Activated CD4-positive, alpha-beta memory T cell treated with anti-CD3 and anti-CD28 coated beads, Interleukin-2, amount 10 ng/mL, durations not matched to agents 7 days and 5 days (primary cell): ENCODE measurements at regions not wholly inside any gene's neighbourhood (a gene's known extent, or its start where the extent isn't known, plus 50 kb on each side); places are given as distances from the start of the nearest gene placed in this dataset.
"Not testable (repeated sequence)": the region's sequence is repeated elsewhere in the genome, so short reads cannot be mapped to it uniquely, and the experiment has no call there.

Experiments used
- CTCF ChIA-PET: fragments of 350-600 bp; sonication (Branson Sonifier 250); formaldehyde crosslinking; loops from one replicate; lab custom pipeline; 2021; ENCODE audit warnings: antibody characterized with exemption, inconsistent platforms; lab: Charles Lee
- POLR2A ChIA-PET: fragments of 350-600 bp; sonication (Branson Sonifier 250); formaldehyde crosslinking; loops from one replicate; lab custom pipeline; 2021; ENCODE audit warnings: antibody characterized with exemption; lab: Charles Lee
- DNase-seq: peaks from one replicate; pipeline ENCODE4 v3.0.0-alpha.2; 2020
- H3K27ac Mint-ChIP-seq: one replicate; pipeline ENCODE4 v1.8.0; 2021; ENCODE audit warnings: mild to moderate bottlenecking, mixed read lengths
- H3K27me3 Mint-ChIP-seq: one replicate; pipeline ENCODE4 v1.8.0; 2021; ENCODE audit warnings: mixed read lengths
- H3K36me3 Mint-ChIP-seq: one replicate; pipeline ENCODE4 v1.8.0; 2021; ENCODE audit warnings: low read depth, mixed read lengths
- H3K4me1 Mint-ChIP-seq: one replicate; pipeline ENCODE4 v1.8.0; 2021; ENCODE audit warnings: mixed read lengths
- H3K4me3 Mint-ChIP-seq: one replicate; pipeline ENCODE4 v1.8.0; 2021; ENCODE audit warnings: mild to moderate bottlenecking, mixed read lengths
- H3K9me3 Mint-ChIP-seq: one replicate; pipeline ENCODE4 v1.8.0; 2021; ENCODE audit warnings: mixed read lengths

GRCh38 chr9:111108946-111109345 lies 70.7 kb upstream of the LPAR1 start:
- ChIA-PET CTCF (no interaction called here), POLR2A (no interaction called here)
- Mint-ChIP-seq H3K9me3 (no peaks in the 10 kb centered on the region), H3K27me3 (no peaks in the 10 kb centered on the region), H3K4me1 (no peaks in the 10 kb centered on the region), H3K27ac (no peak overlapping the region), H3K36me3 (no peaks in the 10 kb centered on the region), H3K4me3 (no peak overlapping the region)
- no peak for DNase-seq

- Mint-ChIP-seq H3K9me3 (no peaks in the 10 kb centered on the region), H3K36me3 (no peaks in the 10 kb centered on the region), H3K4me3 (no peak overlapping the region), H3K4me1 (no peaks in the 10 kb centered on the region), H3K27ac (no peak overlapping the region), H3K27me3 (no peaks in the 10 kb centered on the region)
- ChIA-PET POLR2A (no interaction called here), CTCF (no interaction called here)
- DNase-seq, result no peak
Measured at GRCh38 chr9:111107141-111107540, 68.9 kb upstream of the LPAR1 start.

- DNase-seq, result no peak
- no peaks in the 10 kb centered on the region for H3K9me3 Mint-ChIP-seq
- no peak overlapping the region for H3K27ac Mint-ChIP-seq
- ChIA-PET CTCF (no interaction called here), POLR2A (no interaction called here)
- no peak overlapping the region for H3K4me3 Mint-ChIP-seq
- H3K4me1 Mint-ChIP-seq, result no peaks in the 10 kb centered on the region
- H3K36me3 Mint-ChIP-seq, result no peaks in the 10 kb centered on the region
- no peaks in the 10 kb centered on the region for H3K27me3 Mint-ChIP-seq
Measured at GRCh38 chr9:111106202-111106601, 67.9 kb upstream of the LPAR1 start.

- no peak for DNase-seq
- Mint-ChIP-seq H3K9me3 (no peaks in the 10 kb centered on the region), H3K4me1 (no peaks in the 10 kb centered on the region), H3K27ac (no peak overlapping the region), H3K4me3 (no peak overlapping the region), H3K36me3 (no peaks in the 10 kb centered on the region), H3K27me3 (no peaks in the 10 kb centered on the region)
- CTCF ChIA-PET, result no interaction called here
- POLR2A ChIA-PET, result no interaction called here
Measured at GRCh38 chr9:111102793-111103464, 64.7 kb upstream of the LPAR1 start.

- no peaks in the 10 kb centered on the region for H3K9me3 Mint-ChIP-seq
- DNase-seq, result no peak
- H3K27ac Mint-ChIP-seq, result no peak overlapping the region
- no peaks in the 10 kb centered on the region for H3K36me3 Mint-ChIP-seq
- H3K4me3 Mint-ChIP-seq, result no peak overlapping the region
- H3K27me3 Mint-ChIP-seq, result no peaks in the 10 kb centered on the region
- POLR2A ChIA-PET, result no interaction called here
- CTCF ChIA-PET, result interaction anchor here (0.6 kb wide), 1 partner anchor 32 kb away, joined by 4 read pairs; no protein-coding TSS in a partner anchor
- H3K4me1 Mint-ChIP-seq, result no peaks in the 10 kb centered on the region
Measured at GRCh38 chr9:111099199-111100008, 61.1 kb upstream of the LPAR1 start.

GRCh38 chr9:111098093-111098492 lies 59.8 kb upstream of the LPAR1 start:
- H3K4me1 Mint-ChIP-seq, result no peaks in the 10 kb centered on the region
- ChIA-PET CTCF (no interaction called here), POLR2A (no interaction called here)
- H3K9me3 Mint-ChIP-seq, result no peaks in the 10 kb centered on the region
- no peak overlapping the region for H3K27ac Mint-ChIP-seq
- H3K4me3 Mint-ChIP-seq, result no peak overlapping the region
- no peak for DNase-seq
- no peaks in the 10 kb centered on the region for H3K27me3 Mint-ChIP-seq
- no peaks in the 10 kb centered on the region for H3K36me3 Mint-ChIP-seq

- no peak for DNase-seq
- Mint-ChIP-seq H3K27ac (no peak overlapping the region), H3K27me3 (no peaks in the 10 kb centered on the region), H3K4me3 (no peak overlapping the region), H3K9me3 (no peaks in the 10 kb centered on the region), H3K36me3 (no peaks in the 10 kb centered on the region), H3K4me1 (no peaks in the 10 kb centered on the region)
- CTCF ChIA-PET, result no interaction called here
- POLR2A ChIA-PET, result no interaction called here
Measured at GRCh38 chr9:111096051-111096450, 57.8 kb upstream of the LPAR1 start.

GRCh38 chr9:111095441-111095840 lies 57.2 kb upstream of the LPAR1 start:
- Mint-ChIP-seq H3K36me3 (no peaks in the 10 kb centered on the region), H3K9me3 (no peaks in the 10 kb centered on the region)

GRCh38 chr9:111094958-111095357 lies 56.7 kb upstream of the LPAR1 start:
- Mint-ChIP-seq H3K4me3 (no peak overlapping the region), H3K4me1 (no peaks in the 10 kb centered on the region), H3K27ac (no peak overlapping the region), H3K36me3 (no peaks in the 10 kb centered on the region), H3K27me3 (no peaks in the 10 kb centered on the region), H3K9me3 (no peaks in the 10 kb centered on the region)
- DNase-seq, result no peak
- CTCF ChIA-PET, result no interaction called here
- POLR2A ChIA-PET, result no interaction called here

More at GRCh38 chr9:111095441-111095840, 57.2 kb upstream of the LPAR1 start:
- ChIA-PET POLR2A (no interaction called here), CTCF (no interaction called here)
- no peaks in the 10 kb centered on the region for H3K4me1 Mint-ChIP-seq
- no peaks in the 10 kb centered on the region for H3K27me3 Mint-ChIP-seq
- H3K4me3 Mint-ChIP-seq, result no peak overlapping the region
- no peak for DNase-seq
- no peak overlapping the region for H3K27ac Mint-ChIP-seq

- no peaks in the 10 kb centered on the region for H3K36me3 Mint-ChIP-seq
- no peaks in the 10 kb centered on the region for H3K9me3 Mint-ChIP-seq
- no peak for DNase-seq
- no peaks in the 10 kb centered on the region for H3K4me1 Mint-ChIP-seq
- no peak overlapping the region for H3K27ac Mint-ChIP-seq
- CTCF ChIA-PET, result no interaction called here
- POLR2A ChIA-PET, result no interaction called here
- H3K27me3 Mint-ChIP-seq, result no peaks in the 10 kb centered on the region
- no peak overlapping the region for H3K4me3 Mint-ChIP-seq
Measured at GRCh38 chr9:111094433-111094924, 56.2 kb upstream of the LPAR1 start.

GRCh38 chr9:111092167-111092566 lies 53.9 kb upstream of the LPAR1 start:
- H3K9me3 Mint-ChIP-seq, H3K4me1 Mint-ChIP-seq, CTCF ChIA-PET, H3K27ac Mint-ChIP-seq, H3K27me3 Mint-ChIP-seq, H3K36me3 Mint-ChIP-seq, DNase-seq, POLR2A ChIA-PET, H3K4me3 Mint-ChIP-seq: not testable (repeated sequence)
